ENCODE measurements at regions not wholly inside any gene's neighbourhood (a gene's known extent, or its start where the extent isn't known, plus 50 kb on each side); places are given as distances from the start of the nearest gene placed in this dataset.
"Not testable (repeated sequence)": the region's sequence is repeated elsewhere in the genome, so short reads cannot be mapped to it uniquely, and the experiment has no call there.

- not testable (repeated sequence) for DNase-seq
These were observed 220.3 kb downstream of the NPR3 start for GRCh38 chr5:32931438-32931837.

GRCh38 chr5:32932241-32932935, 221.3 kb downstream of the NPR3 start:
- peak; percentile 17 for DNase-seq

DNA sequence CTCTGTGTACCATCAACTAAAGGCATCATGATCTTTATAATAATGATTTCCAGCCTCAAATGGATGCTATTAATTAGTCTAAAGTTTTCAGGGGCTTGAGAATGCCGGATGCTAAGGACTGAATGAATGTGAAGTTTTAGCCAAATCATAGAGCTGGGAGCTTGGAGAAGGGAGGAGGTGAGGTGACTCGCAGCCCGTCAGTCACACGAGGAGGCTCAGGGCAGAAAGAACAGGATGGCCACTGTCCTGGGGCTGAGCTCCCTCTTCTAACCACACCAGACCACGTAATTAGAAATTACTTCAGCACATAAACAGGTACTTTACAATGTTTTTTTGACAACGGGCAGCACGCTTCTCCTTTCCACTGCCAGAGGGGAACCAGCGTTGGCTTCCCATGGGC, 222.6 kb downstream of the NPR3 start:
- no peak for DNase-seq

DNA sequence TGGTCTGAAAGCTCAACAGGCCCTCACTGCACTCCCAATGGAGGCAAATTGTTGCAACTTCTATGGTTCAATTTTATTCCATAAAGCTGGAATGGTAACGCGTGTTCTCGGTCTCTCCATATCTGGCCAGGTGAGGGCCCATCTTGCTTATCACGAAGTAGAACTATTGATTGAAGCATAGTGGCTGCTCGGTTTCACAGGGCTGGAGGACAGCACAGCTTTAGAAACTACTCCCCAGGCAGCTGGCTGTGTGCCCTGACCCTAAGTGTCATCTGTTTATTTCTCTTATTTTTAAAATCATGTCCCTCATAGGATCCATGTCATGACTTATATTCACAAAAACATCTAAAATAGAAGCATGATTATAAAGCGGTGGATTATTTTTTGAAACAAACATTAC, 223.4 kb downstream of the NPR3 start:
- no peak for DNase-seq

GRCh38 chr5:32935283-32935682, 224.2 kb downstream of the NPR3 start:
- DNase-seq: no peak

GRCh38 chr5:32936329-32936728, 225.2 kb downstream of the NPR3 start:
- DNase-seq: no peak

DNA sequence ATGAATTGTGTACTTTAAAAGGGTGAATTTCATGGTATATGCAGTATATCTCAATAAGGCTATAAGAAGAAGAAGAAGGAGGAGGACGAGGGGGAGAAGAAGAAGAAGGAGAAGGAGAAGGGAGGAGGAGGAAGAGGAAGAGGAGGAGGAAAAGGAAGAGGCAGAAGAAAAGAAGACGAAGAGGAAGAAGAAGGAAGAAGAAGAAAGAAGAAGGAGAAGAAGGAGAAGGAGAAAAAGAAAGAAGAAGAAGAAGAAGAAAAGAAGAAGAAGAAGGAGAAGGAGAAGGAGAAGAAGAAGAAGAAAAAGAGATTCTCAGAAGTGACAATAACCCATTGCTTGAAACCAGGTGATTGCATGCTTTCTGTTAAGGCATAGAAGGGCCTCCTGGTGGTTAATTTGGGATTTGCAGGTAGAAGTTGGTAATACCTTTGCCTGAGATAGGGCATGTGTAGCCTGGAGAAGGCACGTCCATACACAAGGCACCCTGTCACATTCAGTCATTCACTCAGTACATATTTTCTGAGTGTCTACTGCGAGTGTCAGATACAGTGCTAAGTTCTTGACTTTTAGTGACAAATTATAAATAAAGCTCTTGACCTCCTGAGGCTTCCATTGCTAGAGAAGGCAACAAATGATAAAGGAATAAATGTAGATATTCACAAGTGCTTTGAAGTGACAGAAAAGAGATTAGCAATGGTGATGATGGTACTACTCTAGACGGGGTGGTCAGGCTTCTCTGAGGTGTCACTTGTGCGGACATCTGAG, 231.3 kb downstream of the NPR3 start:
- DNase-seq: peak; percentile 23

- DNase-seq: no peak
These were observed 238.3 kb downstream of the NPR3 start for GRCh38 chr5:32949286-32949970.

DNA sequence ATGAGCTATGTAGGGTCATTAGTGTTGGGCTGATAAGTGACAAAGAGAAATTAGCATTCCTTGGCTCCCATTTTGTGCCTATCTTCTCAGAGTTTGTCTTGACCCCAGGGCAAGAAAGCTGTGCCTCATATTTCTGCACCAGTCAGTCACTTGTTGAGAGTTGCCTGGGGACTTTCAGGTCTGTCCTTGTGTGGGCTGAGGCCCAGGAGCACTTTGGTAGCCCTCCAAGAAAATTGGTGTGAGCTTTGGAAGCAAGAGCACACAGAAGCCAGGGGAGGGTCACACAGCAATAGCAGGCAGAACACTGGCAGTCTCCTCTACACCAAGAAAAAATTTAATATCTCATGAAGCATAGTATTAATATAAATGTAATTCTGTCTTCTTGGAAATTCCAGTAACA, 239.9 kb downstream of the NPR3 start:
- no peak for DNase-seq

DNA sequence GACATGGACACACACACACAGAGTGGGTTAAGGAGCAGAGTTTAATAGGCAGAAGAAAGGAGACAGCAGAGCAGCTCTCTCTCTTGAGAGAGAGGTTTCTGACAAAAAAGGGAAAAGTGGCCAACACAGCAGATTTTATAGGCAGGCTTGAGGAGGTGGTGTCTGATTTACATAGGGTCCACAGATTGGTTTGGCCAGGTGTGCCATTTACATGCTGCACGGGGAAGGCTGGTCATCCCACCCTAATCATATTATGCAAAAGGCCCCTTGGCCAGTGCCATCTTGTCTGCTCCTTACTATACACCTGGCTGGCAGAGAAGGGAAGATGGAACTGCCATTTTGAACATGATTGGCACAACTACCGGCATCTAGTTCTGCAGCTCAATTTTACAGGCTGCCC, 240.8 kb downstream of the NPR3 start:
- DNase-seq: no peak

GRCh38 chr5:32952421-32952820, 241.3 kb downstream of the NPR3 start:
- DNase-seq: not testable (repeated sequence)

DNA sequence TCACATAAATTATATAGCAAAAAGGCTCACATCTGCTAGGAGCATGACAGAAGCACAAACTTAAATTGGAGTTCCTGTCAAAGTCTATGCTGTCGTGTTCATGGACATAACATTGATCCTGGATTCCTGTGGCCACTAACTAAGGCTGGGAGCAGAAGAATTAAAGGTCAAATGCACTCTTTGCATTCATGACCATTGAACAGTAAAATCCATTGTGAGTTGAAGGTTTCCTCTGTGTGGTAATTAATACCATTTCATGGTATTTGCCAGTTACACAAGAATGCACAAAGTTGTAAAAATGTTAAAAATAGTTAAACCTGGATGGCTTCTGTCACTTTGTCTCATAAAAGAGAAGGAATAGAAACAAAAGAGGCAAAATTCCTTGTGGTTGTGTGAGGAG, 242.6 kb downstream of the NPR3 start:
- peak; percentile 10 for DNase-seq

- DNase-seq: no peak
These were observed 244.7 kb downstream of the NPR3 start for GRCh38 chr5:32955814-32956213.

DNA sequence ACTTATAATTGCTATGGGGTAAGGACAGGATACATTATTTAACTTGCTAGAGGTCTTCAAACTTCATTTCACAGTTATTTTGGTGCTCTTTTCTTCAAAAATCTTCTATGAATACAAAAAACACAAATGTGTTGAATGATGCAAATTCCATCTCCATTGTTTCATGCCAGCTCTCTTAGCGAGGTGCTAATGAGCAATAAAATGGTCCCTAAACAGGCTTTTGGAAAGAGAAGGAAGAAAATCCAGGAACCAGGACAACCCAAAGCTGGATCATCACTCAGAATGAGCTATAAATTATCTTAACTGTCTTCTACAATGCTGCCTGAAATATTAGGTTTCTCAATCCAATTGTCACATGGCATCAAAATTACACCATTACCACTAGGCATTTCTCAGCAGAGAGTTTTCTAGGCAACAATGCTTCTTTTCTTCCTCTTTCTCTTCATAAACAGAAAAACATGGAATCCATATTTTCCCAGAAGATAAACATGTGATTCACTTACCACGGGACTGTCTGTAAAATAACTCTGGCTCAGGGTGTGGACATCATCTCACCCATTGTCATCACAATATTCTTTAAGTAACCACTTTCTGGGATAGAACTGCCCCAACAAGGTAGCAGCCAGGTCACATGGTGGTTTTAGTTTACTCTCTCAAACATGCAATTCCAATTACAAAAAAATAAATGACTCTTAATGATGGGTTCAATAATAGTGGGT, 249.4 kb downstream of the NPR3 start:
- no peak for DNase-seq

GRCh38 chr5:32961059-32961415, 249.9 kb downstream of the NPR3 start:
- DNase-seq: peak; percentile 11

GRCh38 chr5:32964261-32964660, 253.1 kb downstream of the NPR3 start:
- DNase-seq: peak; percentile 73

GRCh38 chr5:32973646-32974045, 262.5 kb downstream of the NPR3 start:
- DNase-seq: no peak

DNA sequence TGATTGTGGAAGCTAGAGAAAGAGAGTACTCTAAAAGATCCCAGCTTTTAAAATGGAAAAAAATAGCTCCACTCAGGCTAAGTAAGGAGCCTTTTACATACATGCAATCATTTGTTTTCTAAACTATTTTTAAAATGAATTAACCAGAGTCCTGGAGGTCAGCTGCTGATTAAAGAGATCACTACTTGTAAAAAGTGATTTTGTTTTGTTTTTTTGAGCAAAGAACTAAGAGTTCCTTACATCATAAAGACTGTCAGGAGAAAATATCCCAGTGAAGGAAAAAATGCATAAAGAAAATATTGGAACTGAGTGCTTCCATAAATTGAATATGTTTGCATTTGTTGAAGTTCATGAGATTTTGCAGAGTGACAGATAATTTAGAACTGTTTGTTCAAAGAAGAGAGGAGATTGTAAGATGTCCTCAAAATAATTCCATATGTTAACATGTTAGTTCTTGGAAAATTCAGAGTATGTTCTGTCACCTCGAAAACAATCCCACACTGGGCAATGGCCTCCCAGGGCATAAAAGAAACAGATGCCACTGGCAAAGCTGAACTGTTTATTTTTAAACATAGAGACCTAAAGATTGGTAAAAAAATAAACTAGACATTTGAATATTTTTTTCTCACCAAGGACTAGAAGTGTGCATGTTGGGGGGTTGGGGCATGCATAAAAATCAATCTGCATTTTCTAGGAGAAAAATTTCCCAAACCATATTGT, 264.7 kb downstream of the NPR3 start:
- no peak for DNase-seq

DNA sequence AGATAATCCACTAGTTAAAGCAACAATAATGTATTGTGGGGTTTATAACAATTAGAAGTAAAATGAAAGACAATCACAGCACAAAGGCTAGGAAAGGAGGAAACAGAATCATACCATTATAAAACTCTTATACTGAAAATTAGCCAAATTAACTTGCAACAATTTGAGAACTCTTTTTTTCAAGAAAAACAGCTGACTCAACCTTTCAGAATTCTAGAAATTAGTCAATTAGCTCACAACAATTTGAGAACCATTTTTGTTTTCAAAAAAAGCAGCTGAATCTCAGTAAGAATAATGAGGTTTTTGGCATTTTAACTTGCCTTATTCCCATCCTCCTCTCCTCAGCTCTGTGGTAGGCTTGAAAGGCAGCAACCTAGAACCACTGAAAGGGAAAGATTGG, 269.9 kb downstream of the NPR3 start:
- no peak for DNase-seq

GRCh38 chr5:32984851-32985610, 273.9 kb downstream of the NPR3 start:
- peak; percentile 61 for DNase-seq

DNA sequence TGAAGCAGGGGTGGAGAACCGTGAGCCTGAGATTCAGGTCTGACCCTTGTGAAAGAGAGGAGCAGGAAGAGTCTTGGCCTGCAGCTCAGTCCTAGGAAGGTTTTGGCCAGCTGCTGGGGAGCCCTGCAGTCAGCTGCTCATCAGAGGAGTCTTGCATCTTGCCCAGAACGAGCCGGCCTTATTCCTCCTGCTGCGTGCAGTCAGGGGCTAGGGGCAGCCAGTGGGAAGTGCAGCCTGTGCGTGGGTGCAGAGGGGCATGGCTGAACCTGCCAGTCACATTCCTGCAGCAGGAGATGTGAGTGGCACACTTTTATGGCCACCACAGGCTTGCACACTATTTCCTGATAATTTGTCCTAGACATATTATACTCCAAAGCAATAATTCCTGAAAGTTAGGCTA, 278.7 kb downstream of the NPR3 start:
- DNase-seq: no peak
